ENCODE measurements at regions not wholly inside any gene's neighbourhood (a gene's known extent, or its start where the extent isn't known, plus 50 kb on each side); places are given as distances from the start of the nearest gene placed in this dataset.

GRCh38 chr1:37100310-37100709, 66.0 kb upstream of the GRIK3 start:
- intact Hi-C loops (cut with micrococcal nuclease; ENCODE audit: unreplicated experiment) (no loop called here), in situ Hi-C loops (cut with HindIII; ENCODE audit: low pct_unique_long_range_greater_than_20kb, low sequenced_read_pairs) (no loop called here)
- ChIA-PET CTCF (no interaction called here), POLR2A (no interaction called here)
- Histone ChIP-seq H3K27ac (ENCODE audit: low read length) (no peak overlapping the region), H3K4me1 (ENCODE audit: control insufficient read depth, insufficient read depth, low read length) (no peaks in the 10 kb centered on the region), H3K27me3 (ENCODE audit: control insufficient read depth, insufficient read depth, low read length) (no peaks in the 10 kb centered on the region; the same call in 1 of the 2 replicates), H3K9me3 (ENCODE audit: control insufficient read depth, insufficient read depth, low read depth, low read length) (no peaks in the 10 kb centered on the region), H3K4me3 (ENCODE audit: low read depth in 2 of 2, low read length in 2 of 2) (no peak overlapping the region), H3K36me3 (ENCODE audit: control insufficient read depth, insufficient read depth, low read length) (no peaks in the 10 kb centered on the region)
- no TSS peak for BruUV-seq (replicated peaks)
- DNase-seq (ENCODE audit: low read depth, low spot score), result no peak
- TF ChIP-seq SIN3A (IDR thresholded peaks at IDR 0.05; ENCODE audit: borderline replicate concordance, insufficient read depth, low read depth, low read length) (no peak), CTCF (IDR thresholded peaks at IDR 0.05) (no peak), TCF7L2 (IDR thresholded peaks at IDR 0.05; ENCODE audit: low read depth, low read length) (no peak), REST (IDR thresholded peaks at IDR 0.05; ENCODE audit: insufficient read depth in 1 of 2, low read depth in 2 of 2, low read length in 1 of 2) (no peak), POLR2AphosphoS5 (IDR thresholded peaks at IDR 0.05; ENCODE audit: low read depth, low read length) (no peak)
- no peak for ATAC-seq

- DNase-seq (ENCODE audit: low read depth, low spot score) (no peak), ATAC-seq (no peak)
- in situ Hi-C loops (cut with HindIII; ENCODE audit: low pct_unique_long_range_greater_than_20kb, low sequenced_read_pairs), result no loop called here
- no TSS peak for BruUV-seq (replicated peaks)
- CTCF ChIA-PET, result no interaction called here
- Histone ChIP-seq H3K36me3 (ENCODE audit: control insufficient read depth, insufficient read depth, low read length) (no peaks in the 10 kb centered on the region), H3K27ac (ENCODE audit: low read length) (no peak overlapping the region), H3K9me3 (ENCODE audit: control insufficient read depth, insufficient read depth, low read depth, low read length) (no peaks in the 10 kb centered on the region), H3K4me3 (ENCODE audit: low read depth in 2 of 2, low read length in 2 of 2) (no peak overlapping the region), H3K27me3 (ENCODE audit: control insufficient read depth, insufficient read depth, low read length) (no peaks in the 10 kb centered on the region; the same call in 1 of the 2 replicates), H3K4me1 (ENCODE audit: control insufficient read depth, insufficient read depth, low read length) (no peaks in the 10 kb centered on the region)
- intact Hi-C loops (cut with micrococcal nuclease; ENCODE audit: unreplicated experiment), result no loop called here
- POLR2A ChIA-PET, result no interaction called here
- TF ChIP-seq REST (IDR thresholded peaks at IDR 0.05; ENCODE audit: insufficient read depth in 1 of 2, low read depth in 2 of 2, low read length in 1 of 2) (no peak), SIN3A (IDR thresholded peaks at IDR 0.05; ENCODE audit: borderline replicate concordance, insufficient read depth, low read depth, low read length) (no peak)
Observed at GRCh38 chr1:37102656-37103382, 68.5 kb upstream of the GRIK3 start.
